Prostate gland (tissue), 2 donors: ENCODE measurements at regions not wholly inside any gene's neighbourhood (a gene's known extent, or its start where the extent isn't known, plus 50 kb on each side); places are given as distances from the start of the nearest gene placed in this dataset.

Experiments used
- POLR2A ChIP-seq: fragments of 450-650 bp; IDR thresholded peaks from one replicate; pipeline ENCODE4 v1.6.1; 2016; ENCODE audit warnings: antibody characterized with exemption, mild to moderate bottlenecking
- POLR2AphosphoS5 ChIP-seq: sonication (generic); formaldehyde crosslinking; IDR thresholded peaks from one replicate; pipeline ENCODE4 v1.6.1; 2017; ENCODE audit warnings: antibody characterized with exemption
- TF ChIP-seq, protein P1 (sequence below), 4 experiments: fragments of 200-600 bp in 2 of 4; fragments of 450-650 bp in 2 of 4; sonication (generic) in 2 of 4; IDR thresholded peaks; 1 replicate in 3 of 4; 2 replicates in 1 of 4; pipeline ENCODE4 v1.5.1; 2016 to 2019; ENCODE audit warnings: antibody characterized with exemption in 4 of 4, mild to moderate bottlenecking in 2 of 4, moderate library complexity in 2 of 4

DNA sequence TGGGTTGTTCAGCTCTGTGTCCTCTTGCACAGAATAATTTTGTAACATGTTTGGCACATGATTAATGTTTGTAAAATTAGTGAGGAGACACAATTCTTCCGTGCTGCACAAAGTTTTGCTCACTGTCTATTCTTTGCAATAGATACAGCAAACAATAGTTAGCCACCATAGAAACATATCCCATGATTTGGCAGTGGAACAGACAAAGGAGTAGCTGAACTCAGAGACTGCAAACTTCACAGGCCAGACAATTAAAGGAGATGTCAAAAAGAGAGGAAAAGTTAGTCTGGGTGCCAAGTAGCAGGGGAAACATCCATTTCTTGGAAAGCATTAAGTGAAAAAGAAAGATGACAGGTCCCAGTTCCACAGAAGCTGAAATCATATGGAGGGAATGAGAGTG lies 267.4 kb upstream of the NRXN1 start:
- TF ChIP-seq, protein P1, sequence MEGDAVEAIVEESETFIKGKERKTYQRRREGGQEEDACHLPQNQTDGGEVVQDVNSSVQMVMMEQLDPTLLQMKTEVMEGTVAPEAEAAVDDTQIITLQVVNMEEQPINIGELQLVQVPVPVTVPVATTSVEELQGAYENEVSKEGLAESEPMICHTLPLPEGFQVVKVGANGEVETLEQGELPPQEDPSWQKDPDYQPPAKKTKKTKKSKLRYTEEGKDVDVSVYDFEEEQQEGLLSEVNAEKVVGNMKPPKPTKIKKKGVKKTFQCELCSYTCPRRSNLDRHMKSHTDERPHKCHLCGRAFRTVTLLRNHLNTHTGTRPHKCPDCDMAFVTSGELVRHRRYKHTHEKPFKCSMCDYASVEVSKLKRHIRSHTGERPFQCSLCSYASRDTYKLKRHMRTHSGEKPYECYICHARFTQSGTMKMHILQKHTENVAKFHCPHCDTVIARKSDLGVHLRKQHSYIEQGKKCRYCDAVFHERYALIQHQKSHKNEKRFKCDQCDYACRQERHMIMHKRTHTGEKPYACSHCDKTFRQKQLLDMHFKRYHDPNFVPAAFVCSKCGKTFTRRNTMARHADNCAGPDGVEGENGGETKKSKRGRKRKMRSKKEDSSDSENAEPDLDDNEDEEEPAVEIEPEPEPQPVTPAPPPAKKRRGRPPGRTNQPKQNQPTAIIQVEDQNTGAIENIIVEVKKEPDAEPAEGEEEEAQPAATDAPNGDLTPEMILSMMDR (IDR thresholded peaks at IDR 0.05) = no peak
- TF ChIP-seq POLR2A = no peak
- no peak for TF ChIP-seq POLR2AphosphoS5
